ENCODE measurements at regions not wholly inside any gene's neighbourhood (a gene's known extent, or its start where the extent isn't known, plus 50 kb on each side); places are given as distances from the start of the nearest gene placed in this dataset.

GRCh38 chr1:30329802-30330557 lies 393.4 kb downstream of the MATN1 start:
- TF ChIP-seq EZH2 (IDR thresholded peaks at IDR 0.05; ENCODE audit: insufficient read depth, low read length) (no peak), CTCF (IDR thresholded peaks at IDR 0.05; ENCODE audit: insufficient read depth, low read depth, low read length) (no peak)
